PFSK-1 (cell line): ENCODE measurements at regions not wholly inside any gene's neighbourhood (a gene's known extent, or its start where the extent isn't known, plus 50 kb on each side); places are given as distances from the start of the nearest gene placed in this dataset.

Experiments used
- POLR2AphosphoS5 ChIP-seq: IDR thresholded peaks from 2 replicates; pipeline ENCODE4 v1.6.1; 2012; ENCODE audit warnings: low read depth, mild to moderate bottlenecking, control low read depth, low read length, moderate library complexity
- TAF1 ChIP-seq: IDR thresholded peaks from 2 replicates; pipeline ENCODE4 v1.6.1; 2012; ENCODE audit warnings: low read length, control low read depth, borderline replicate concordance; ENCODE audit not compliant: insufficient read depth

GRCh38 chr10:4479342-4479741 is 346.7 kb upstream of the AKR1E2 start:
- TF ChIP-seq POLR2AphosphoS5 (no peak), TAF1 (no peak)
